GM12891 (cell line): ENCODE measurements at regions not wholly inside any gene's neighbourhood (a gene's known extent, or its start where the extent isn't known, plus 50 kb on each side); places are given as distances from the start of the nearest gene placed in this dataset.

Source experiments
- PAX5 ChIP-seq: IDR thresholded peaks from 2 replicates; pipeline ENCODE4 v1.6.1; 2011; ENCODE audit warnings: low read length, moderate library complexity, mild to moderate bottlenecking; ENCODE audit not compliant: insufficient read depth, severe bottlenecking
- POLR2A ChIP-seq: IDR thresholded peaks from 2 replicates; pipeline ENCODE4 v1.6.1; 2011; ENCODE audit warnings: low read depth, low read length, control low read depth

- TF ChIP-seq PAX5 (no peak), POLR2A (no peak)
Observed at GRCh38 chr13:22263185-22263584, 592.3 kb downstream of the FGF9 start.
